Hindlimb muscle (tissue), 1 donor: ENCODE measurements at regions not wholly inside any gene's neighbourhood (a gene's known extent, or its start where the extent isn't known, plus 50 kb on each side); places are given as distances from the start of the nearest gene placed in this dataset.
"Not testable (repeated sequence)": the region's sequence is repeated elsewhere in the genome, so short reads cannot be mapped to it uniquely, and the experiment has no call there.

Experiments used
- DNase-seq: peaks from one replicate; pipeline ENCODE4 v3.0.0-alpha.2; 2013

DNA sequence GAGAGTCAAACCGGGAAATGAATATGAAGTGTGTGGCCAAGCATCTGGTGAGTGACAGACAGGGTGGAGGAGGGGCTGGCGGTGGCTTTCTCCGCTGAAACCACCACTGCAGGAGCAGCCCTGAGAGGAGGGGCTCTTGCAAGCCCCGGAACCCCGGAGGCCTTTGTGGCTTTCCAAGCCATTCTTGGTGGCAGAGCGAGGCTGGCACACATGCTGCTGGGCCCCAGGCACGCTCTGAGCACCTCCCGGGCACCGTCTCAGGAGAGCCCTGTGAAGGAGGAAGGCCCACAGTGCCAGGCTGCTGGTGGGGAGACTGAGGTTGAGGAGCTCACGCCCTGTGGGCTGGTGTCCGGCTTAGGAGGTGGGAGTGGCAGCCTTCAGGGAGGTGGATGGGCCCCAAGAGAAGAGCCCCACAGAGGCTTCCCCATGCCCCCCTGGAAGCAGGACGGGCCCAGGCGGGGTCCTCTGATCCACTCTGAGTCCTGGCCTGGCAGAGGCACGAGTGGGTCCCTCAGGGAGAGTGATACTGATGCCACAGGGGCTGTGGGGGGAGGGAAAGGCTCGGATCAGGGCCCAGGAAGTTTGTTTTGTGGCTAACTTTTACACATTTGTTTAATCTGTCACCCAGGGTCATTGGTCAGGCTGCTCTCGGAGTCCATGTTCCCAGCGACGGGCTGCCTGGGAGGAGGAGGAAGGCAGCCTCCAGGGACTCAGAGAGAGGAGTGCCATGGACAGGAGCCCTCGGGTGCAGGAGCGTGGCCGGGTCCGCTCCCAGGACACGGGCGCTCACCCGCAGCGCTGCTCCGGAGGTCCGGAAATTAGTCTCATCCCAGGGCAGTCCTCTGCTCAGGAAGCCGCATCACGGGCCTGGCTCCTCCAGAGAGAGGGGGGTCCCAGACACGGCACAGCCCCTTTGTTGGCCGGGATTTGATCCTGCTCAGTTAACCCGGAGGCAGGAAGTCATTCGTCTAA, 170.7 kb downstream of the ERMARD start:
- no peak for DNase-seq

DNA sequence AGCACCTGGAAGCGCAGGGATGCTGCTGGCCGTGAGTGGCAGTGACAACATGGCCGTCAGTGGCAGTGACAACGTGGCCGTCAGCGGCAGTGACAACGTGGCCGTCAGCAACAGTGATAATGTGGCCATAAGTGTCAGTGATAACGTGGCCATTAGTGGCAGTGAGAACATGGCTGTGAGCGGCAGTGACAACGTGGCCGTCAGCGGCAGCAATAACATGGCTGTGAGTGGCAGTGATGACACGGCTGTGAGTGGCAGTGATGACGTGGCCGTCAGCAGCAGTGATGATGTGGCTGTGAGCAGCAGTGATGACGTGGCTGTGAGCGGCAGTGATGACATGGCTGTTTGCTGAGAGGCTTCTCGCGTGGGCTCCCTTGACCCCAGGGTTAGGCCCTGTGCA, 169.8 kb downstream of the ERMARD start:
- no peak for DNase-seq

DNA sequence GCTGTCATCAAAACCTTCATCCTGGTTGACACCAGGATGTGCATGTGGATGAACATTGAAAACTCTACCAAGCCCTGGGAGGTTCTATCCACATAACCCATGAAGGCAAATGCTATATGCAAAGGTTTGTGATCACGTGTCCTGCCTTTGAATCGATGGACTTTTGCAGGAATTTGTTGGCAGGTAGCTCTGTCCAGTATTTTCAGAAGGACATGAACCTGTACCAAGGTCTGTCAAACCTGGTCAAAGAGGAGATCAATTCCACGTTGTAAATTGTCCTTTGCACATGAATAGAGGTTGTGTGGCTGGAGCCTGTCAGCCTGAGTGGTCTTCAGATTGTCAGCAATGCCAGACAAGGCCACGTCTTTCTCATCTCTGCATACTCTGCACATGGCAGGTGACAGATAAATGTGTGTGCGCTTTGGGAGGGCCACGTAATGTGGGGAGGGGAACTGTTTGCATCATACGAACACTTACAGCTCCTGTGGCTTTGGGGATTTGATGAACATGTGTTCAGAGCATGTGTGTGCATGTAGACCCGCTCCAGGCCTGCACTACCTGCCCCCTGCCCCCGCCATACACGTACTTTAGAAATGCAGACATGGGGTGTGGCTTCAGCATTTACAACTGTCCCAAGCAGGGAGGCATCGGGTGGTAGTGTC, 169.1 kb downstream of the ERMARD start:
- DNase-seq: no peak

DNA sequence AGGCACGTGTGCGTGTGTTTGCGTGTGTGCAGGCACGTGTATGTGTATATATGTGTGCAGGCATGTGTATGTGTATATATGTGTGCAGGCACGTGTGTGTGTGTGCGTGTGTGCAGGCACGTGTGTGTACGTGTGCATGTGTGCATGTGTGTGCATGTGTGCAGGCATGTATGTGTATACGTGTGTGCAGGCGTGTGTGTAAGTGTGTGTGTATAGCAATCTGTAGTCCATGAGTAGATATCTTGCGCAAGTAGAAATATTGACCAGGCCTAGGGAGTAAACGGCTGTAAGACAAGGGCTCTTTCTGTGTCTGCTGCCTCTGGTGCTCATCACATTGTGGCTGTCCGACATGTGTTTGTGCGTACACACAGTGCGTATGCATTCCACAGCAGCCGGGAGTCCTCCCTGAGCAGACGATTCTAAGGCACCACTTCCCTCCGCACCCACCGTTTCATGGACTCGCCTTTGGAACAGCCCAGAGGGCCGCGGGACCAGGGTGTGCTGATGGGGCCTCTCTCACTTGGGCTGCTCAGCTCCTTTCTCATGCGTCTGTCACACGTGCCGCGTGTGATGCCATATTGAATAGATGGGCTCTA, 167.6 kb downstream of the ERMARD start:
- no peak for DNase-seq

- no peak for DNase-seq
Observed at GRCh38 chr6:169918239-169918953, 167.0 kb downstream of the ERMARD start.

DNA sequence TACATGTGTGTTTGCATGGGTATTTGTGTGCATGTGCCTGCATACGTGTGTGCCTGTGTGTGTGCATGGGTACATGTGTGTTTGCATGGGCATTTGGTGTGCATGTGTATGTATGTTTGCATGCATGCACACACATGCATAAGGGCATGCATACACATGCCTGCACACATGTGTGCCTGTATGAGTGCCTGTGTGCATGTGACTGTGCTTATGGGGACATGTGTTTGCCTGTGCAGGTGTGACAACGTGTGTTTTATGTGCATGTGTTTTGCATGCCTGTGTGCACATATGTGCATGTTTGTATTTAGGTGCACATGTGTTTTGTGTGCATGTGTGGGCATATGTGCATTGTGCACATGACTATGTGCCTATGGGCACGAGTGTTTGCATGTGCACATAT, 165.7 kb downstream of the ERMARD start:
- no peak for DNase-seq

DNA sequence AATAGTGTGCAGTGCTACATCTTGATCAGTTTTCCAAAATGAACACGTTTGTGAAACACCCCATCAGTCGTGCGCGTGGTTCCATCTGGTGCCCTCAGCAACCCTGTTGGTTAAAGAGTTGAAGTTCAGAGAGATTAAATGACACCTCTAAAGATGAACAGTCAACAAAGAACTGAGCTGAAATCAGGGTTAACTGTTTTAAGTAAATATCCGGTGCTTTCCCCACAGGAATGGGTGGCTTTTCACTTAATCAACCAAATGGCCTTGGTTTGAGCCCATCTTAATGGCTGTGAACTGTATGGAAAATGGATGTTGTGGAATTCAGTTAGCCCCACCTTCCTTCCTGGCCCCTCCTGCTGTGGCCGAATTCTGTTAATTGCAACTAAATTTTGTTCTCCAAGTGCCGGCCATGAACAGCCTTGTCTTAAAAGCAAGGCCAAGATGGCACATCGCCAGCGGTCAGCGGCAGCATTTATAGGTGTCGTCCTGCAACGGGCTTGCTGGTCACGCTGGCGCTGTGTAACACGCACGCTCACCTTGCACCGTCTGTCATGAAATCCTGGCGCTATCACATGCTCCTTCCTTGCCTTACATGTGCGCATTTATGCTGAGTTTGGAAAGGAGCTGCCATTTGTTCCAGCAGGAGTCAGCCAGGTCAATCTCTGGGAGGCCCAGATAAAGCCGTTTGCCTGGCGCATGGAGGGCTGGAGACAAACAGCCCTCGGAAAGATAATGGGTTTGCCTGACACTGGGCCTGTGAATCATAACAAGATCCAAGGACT, 164.5 kb downstream of the ERMARD start:
- DNase-seq: no peak

GRCh38 chr6:169913745-169914144, 162.3 kb downstream of the ERMARD start:
- DNase-seq: not testable (repeated sequence)

DNA sequence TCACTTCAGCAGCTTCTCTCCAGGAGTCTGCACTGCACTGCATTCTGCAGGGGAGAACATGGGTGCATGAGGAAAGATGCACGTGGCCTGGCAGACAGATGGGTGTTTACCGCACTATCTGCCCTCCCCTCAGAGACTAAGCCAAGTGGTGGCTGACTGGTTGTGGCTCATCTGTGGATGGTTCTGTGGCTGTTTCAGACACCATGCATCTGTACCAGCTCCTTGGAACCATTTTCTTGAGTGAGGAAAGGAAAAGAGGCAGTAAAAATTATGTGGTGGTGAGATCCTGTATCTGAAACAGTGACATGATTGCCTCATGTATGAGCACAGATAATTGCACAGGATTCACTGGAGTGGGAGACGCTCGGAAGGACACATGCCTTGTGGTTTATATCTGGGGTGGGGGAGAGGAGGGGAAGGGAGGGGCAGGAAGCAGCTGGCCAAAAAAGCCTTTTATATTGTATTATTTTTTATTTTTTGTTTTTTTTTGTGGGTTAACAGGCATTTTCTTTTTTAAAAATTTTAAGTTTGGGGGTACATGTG, 161.7 kb downstream of the ERMARD start:
- no peak for DNase-seq

GRCh38 chr6:169912266-169913095, 161.1 kb downstream of the ERMARD start:
- no peak for DNase-seq

DNA sequence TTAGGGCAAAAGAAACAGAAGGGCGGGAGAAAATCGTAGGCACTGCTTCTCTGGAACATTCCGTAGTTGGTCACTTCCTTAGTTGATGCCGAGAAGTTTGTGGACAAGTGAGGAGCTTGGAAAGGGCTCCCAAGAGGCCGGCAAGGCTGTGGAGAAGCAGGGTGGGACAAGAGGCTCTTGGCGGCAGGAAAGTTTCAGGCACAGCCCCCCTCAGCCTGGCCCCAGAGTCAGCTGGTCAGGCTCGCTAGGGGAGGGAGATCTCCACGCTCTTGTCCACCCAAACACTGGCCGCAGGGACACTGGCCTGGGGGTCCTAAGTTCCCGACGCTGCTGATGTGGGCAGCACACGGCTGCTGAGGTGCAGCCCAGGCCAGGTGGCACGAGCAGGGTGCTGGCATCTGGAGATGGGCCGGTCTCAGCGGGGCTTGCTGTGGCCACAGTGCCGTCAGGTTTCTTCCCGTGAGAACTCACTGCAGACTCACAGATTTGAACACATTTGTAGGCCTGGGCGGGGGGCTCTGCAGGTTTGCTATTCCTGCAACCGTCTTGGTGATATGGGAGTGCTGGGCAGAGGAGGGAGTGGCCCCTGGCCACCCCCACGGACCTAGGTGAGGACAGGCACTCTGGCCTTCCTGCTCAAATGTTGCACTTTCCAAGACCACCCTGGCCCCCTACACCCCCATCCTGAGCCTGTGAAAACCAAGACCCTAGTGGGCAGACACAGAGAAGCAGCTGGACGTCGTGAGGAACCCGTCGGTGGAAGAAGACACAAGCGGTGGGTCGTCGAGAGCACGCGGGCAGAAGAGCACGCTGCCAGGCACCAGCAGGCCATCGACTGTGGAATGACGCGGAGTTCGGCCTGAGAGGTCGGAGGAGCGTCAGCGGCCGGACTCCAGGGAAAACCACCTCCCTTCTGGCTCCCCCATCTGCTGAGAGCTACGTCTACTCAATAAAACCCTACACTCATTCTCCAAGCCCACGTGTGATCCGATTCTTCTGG, 160.1 kb downstream of the ERMARD start:
- DNase-seq: no peak

- no peak for DNase-seq
Observed at GRCh38 chr6:169909113-169909512, 157.7 kb downstream of the ERMARD start.

- no peak for DNase-seq
Observed at GRCh38 chr6:169908403-169908933, 157.0 kb downstream of the ERMARD start.

- DNase-seq: no peak
Observed at GRCh38 chr6:169907419-169908115, 156.1 kb downstream of the ERMARD start.

- no peak for DNase-seq
Observed at GRCh38 chr6:169906688-169907418, 155.4 kb downstream of the ERMARD start.

DNA sequence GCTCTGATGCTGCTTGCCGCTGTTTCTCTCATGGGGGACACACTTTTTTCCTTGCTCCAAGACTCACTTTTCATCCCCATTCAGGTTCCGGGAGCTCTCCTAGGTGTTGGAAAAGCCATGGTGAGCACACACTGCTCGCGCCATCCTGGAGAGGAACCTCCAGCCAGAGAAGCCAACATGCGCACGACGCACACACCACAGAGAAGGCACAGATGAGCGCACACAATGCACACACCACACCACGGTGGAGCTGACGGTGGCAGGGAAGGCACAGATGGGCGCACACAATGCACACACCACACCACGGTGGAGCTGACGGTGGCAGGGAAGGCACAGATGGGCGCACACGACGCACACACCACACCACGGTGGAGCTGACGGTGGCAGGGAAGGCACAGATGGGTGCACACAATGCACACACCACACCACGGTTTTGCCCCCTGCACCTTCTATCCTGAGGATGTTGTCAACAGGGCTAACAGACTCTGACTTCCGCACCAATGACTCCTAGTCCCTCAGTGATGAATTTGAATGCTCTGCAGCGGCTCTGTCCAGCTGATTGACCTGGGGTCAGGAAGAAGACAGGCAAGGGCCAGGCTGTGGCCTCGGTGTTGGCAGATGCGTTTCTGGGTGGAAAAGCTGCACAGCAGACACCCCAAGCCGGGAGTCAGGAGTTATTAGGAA, 154.7 kb downstream of the ERMARD start:
- no peak for DNase-seq
